ENCODE measurements at regions not wholly inside any gene's neighbourhood (a gene's known extent, or its start where the extent isn't known, plus 50 kb on each side); places are given as distances from the start of the nearest gene placed in this dataset.

- TF ChIP-seq EZH2phosphoT487 (conservative IDR thresholded peaks at IDR 0.05; ENCODE audit: low read length) (no peak), CTCF (IDR thresholded peaks at IDR 0.05; ENCODE audit: insufficient read depth, low read length, poor library complexity, severe bottlenecking) (no peak)
Observed at GRCh38 chr20:22805219-22805618, 220.8 kb upstream of the FOXA2 start.

All from SU-DHL-6 (cell line).